Myocyte (in vitro differentiated cells): ENCODE measurements at regions not wholly inside any gene's neighbourhood (a gene's known extent, or its start where the extent isn't known, plus 50 kb on each side); places are given as distances from the start of the nearest gene placed in this dataset.

Experiments
- DNase-seq: peaks from one replicate; pipeline ENCODE4 v3.0.0-alpha.2; 2012; ENCODE audit warnings: low read depth

DNA sequence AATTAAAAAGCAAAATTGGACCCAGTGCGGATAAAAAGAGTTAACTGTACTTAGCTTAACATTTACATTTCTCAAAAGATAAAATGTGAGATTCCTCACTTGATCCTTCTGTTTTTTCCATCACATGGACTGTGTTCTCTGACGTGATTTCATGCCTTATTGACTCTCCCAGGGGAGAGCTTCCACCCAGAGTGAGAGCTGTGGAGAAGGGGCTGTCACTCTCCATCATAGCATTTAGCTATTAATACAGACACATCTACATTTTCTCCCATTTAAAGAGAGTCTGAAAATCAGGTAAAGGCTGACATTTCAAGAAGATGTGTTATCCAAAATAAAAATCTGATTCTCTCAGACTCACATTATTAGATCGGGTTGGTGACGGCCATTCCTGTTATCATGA lies 493.8 kb downstream of the FBXO15 start:
- no peak for DNase-seq

DNA sequence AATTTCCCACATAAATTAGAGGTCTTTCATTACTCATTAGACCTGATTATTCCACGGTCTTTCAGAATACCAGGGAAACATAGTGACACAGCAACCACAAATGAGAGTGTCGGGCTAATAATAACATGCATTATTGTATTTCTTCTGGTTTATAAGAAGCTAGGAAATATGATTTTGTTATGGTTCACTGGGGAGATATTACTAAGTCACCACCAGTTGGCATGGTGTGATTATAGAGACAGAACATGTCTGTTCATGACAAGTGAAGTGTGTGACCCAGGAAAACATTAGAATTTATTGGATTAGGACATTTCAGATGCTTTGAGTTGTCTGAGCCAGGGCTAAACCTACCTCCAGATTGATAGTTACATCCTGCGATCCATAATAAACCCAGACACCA lies 494.4 kb downstream of the FBXO15 start:
- no peak for DNase-seq

DNA sequence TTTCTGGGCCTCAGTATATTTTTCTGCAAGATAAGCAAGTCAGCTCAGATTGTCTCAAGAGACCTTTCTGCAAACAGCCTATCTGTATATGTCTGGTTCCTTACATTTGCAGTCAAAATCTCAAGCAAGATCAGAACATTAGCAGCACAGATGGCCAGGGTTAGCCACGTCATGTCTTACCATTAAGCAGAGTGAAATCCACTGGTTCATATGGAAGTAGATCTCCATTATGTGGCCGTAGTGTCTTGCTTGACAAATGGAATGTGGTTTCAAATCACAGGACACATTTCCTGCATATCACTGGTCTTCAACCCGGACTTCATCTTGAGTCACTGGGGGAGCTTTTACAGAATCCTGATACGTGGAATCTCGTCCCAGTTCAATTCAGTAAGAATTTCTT lies 500.2 kb downstream of the FBXO15 start:
- no peak for DNase-seq

DNA sequence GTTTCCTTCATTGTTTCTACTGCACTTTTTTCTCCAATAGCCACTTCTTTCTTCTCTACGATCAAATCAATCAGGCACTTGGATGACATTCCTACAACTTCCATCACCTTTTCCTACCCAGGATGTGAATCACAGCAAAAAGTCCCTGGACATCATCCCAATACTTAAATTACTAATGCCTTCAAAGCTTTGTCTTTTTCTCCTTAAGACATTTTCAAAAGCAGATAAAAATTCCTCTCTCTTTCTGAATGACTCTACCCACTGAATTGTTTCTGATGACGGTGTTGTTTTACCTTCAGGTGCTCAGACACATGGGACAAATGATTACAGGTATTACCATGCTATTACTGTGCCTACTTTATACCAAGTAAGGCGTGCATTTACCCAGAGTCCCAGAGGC lies 500.9 kb downstream of the FBXO15 start:
- no peak for DNase-seq

DNA sequence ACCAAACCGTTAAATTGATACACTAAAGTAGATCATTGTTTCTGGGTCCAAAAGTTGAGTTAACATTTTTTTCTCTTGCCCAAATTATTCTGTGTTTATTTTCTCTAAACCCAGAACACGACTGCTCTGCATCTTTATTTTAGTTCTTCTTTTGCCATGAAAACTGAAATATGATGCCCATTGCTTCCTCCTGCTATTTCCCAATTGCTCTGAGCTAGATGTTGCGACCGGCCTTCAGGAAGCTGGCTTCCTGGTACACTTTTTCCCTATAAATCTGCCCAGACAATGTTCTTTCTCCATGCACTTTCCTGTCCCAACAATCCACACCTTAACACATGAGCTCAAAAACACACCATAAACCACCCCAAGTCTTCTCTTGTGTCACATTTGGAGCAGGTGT lies 501.4 kb downstream of the FBXO15 start:
- DNase-seq = no peak

DNA sequence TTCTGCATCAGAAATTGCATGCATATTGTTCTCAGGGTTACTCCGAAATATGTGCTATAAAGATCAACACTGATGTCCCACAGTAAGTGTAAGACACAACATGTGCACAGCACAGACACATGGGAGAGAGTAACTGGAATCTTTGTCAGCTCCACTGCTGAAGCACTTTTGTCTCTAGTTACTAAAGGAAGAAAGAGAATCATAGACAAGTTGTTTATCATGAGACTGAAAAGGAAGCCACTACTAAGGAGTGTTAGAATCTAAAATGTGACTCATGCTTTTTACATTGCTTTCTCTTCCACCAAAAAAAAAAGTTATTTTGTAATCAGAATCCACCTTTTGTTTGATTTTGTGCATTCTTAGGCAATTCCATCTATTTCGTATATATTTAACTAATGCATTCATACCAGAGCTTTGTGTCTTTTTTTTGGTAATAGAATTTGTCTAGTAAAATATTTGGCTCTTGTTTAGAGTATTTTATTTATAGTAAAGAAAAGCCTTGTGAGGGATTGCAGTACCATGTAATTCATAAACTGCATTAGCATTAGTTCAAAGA lies 502.4 kb downstream of the FBXO15 start:
- no peak for DNase-seq

DNA sequence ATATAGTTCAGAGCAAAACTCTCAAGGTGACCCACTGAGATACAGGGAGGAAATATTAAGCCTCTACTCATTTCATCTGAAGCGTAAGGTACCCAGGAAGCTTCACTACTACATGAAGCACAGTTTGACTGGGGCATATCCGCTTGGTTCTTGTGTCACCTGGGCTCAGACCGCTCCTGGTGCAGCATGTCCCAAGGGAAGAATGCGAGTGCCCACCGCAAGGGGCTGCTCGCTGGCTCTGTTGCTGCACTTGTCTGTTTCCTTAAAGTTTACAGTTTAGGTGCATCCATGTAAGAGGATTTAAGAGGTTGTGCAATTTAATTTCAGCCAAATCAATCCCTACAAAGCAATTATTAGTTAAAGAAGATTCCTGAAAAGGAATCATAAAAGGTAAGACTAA lies 507.8 kb downstream of the FBXO15 start:
- DNase-seq = no peak

DNA sequence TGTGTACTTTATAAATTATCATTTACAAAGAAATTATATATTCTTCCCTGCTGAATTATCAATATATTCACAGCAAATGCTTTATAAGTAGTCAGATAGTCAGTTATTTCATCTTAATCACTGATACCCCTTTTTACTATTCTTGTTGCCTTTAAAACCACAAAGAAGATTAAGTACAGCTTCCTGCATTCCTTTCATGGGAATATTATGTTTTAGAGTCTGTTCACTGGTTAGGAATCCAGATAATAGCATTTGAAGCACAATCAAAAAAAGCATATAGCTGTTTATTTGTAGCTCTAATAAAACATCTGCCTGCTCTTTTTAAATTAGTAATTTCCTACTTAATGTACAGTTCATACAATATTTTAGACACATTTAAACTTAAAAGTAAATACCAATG lies 508.9 kb downstream of the FBXO15 start:
- DNase-seq = no peak

DNA sequence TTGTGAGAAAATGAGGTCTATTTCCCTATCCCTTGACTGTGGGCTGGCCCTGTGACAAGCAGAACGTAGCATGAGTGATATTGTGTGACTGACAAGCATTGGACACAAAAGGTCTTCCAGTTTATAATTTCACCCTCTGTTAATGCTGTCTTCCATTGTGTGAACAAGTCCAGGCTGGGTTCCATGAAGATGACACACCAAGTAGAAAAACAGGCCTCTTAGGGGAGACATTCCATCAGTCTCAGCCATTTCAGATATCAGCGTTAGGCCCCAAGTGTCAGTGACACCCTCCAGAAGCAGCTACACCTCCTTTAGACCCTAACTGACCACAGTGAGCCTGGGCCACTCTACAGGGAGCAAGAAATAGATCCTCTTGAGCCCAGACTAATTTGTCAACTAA lies 511.3 kb downstream of the FBXO15 start:
- no peak for DNase-seq

DNA sequence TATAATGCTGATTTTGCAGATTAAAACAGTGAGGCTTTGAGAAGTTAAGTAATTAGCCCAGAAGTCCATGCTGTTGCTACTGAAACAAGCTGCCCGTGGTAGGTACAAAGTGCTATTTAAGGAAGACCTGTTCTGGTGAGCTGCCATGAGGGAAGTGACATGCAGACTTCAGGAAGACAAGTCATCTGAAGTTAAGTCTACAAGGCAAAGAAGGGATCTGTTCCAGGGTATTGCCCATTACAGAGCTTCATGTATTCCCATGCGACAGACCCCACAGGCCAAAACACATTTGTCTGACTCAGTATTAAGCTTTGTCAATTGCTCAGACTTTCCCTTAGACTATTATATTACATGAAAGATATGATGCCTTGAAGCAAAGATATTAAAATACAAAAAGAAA lies 520.8 kb downstream of the FBXO15 start:
- no peak for DNase-seq

DNA sequence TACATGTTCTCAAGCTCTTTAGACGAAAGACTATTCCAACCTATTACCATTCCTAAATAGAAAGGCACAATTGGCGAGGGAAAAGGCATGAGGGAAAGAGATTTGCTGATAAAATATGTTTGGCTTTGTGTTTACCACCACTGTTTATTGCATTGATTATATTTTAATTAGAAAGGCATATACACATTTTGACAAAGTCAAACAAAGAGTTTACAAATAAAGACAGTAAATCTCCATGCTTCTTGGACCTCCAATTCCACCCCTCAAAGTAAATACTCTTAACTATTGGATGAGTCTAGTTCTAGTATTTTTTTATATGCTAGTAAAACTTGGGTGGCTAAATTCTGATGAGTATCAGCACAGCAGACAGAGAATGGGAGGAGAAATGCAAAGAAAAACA lies 521.4 kb downstream of the FBXO15 start:
- no peak for DNase-seq

DNA sequence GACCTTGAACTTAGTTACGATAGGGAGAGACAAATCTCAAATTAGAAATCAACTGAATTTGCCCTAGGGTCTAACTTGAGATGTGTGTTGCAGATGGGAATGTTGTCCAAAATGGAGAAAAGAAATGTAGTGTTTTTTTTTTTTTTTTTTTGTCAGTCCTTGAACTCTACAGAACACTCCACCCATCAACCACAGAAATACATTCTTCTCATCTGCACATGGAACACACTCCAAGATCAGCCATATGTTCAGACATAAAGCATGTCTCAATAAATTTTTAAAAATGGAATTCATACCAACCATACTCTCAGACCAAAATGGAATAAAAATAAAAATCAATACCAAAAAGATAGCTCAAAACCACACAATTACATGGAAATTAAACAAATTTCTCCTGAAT lies 526.5 kb downstream of the FBXO15 start:
- no peak for DNase-seq

DNA sequence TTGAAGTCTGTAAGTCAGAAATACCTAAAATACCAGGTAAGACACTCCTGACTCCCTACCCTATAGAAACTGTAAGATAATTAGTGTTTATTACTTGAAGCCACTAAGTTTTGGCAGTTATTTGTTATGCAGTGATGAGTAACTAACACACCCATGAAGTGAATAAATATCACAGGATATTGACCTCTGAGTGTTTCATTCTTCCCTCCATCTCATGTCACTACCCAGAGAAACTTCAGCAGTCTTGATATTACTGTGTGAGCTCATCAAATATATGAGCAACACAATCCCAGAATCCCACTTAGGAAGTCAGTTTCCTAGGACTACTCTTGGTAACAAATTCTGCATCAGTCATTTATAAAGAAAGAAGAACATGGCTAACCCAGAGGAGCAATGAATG lies 529.7 kb downstream of the FBXO15 start:
- DNase-seq = no peak

DNA sequence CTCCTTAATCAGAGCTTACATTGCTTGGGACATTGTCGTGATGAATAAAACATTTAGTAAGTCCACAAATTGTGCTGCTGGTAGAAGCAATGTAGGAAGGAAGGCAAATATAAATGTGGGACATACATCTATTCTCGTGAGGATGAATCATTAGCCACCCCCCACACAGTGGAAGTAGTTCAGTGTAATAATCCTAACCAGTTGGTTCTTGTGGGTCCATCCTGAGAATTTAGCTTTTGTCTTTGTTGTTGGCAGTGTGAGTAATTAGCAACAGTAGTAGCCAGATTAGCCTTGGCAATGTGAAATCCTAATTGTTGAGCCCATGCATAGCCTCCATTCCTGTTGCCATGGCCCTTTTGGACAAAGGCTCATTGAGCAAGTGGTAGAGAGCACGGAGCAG lies 532.1 kb downstream of the FBXO15 start:
- DNase-seq = no peak

DNA sequence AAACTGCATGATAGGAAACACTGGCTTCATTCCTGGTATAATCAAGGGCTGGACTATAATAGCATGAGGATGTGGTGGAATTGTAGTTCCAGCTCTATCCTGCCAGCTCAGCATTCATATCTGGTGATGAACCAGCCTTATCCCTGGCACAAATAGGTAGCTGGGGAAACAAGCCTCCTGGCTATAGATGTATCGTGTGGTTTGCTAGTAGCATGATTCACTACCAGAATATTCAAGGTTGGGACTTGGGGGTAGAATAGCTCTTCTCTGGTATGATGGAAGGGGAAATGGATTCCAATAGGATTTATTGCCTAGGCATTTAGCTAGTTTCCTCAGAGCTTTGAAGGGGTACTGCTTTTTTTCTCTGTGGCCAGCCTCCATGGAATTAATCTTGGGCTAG lies 532.8 kb downstream of the FBXO15 start:
- DNase-seq = no peak

DNA sequence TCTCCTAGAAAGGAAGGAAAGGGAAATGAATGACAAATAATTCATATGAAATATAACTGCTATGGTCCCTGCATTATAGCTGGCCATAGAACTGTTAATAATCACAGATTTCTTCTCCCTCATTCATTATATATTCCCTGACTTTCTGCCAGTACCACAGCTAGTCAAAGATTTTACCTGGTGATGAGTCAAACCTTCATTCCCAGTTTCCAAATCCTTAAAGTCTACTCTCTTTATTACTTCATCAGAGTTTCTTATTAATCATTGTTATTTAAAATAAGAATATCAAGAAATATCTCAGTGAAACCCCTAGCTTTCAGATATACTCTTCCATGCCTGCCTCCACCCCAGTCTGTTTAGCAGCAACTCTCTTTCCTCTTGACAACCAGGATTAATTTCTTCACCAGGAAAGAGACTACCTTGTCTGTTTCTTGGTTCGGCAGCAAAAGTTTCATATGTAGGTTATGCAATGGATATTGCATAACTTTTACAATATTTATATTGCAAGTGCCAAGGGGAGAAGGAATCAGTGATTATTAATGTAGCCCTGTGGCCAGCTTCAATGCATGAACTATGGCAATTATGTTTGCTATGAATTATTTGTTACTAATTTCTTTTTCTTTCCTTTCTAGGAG lies 533.8 kb downstream of the FBXO15 start:
- no peak for DNase-seq

DNA sequence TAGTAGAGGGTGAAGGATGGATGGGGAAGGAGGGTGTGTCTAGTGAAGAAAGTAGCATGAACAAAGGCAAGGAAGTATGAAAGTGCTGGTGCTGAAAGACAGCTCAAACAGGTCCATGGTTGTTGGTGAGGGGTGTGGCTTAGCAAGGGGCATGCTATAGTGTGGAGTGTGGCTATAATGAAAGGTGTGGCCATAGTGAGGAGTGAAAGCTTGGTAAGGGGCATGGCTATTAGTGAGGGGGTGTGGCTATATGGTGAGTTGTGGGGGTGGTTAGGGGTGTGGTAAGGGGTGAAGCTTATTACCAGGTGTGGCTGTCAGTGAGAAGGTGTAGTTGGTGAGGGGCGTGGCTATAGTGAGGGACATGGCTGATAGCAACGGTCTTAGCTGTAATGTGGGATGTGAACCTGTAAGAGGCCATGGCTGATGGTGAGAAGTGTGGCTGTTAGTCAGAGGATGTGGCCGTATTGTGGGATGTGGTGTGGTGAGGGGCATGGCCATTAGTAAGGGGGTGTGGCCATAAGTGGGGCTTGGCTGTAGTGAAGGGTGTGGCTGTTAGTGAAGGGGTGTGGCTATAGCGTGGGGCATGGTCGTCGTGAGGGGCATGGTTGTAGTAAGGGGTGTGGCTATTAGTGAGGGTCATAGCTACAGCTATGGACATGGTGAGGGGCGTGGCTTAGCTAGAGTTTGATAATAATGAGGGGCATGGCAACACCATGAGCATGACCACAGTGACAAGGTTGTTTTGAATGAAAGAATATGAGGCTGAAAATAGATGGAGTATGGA lies 549.6 kb downstream of the FBXO15 start:
- DNase-seq = no peak

DNA sequence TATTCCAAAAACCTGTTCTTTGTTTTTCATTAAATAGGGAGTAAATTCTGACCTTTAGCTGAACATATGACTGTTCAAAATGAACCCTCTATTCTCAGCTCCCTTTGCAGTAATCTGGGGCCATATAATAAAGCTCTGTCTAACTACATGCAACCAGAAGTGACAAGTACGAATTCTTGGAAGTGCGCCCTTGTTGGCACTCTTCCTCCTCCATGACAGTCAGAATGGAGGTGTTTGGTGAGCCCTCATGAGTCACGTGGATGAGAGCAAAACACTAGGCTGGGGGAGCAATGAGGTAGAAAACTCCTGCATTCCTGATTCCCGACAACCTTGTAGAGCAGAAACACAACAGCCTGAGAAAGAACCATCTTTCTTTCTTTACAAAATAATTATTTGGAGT lies 552.9 kb downstream of the FBXO15 start:
- DNase-seq = no peak

DNA sequence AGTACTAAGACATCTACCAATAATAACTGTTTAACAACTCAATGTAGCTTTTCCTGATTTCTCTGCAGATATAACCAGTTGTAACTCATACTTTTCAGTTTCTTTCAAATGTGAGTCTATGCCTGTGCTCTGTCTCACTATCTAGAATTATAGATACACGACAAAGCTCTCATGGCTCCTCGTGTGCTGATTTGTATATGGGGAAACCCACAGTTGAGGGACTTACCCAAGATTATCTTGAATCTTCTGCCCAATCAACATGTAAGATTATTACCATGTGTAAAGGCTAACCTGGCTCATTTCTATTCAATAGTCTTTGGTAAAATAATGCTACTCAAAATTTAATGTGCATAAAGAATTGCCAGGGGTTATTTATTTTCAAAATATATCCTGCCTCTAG lies 554.4 kb downstream of the FBXO15 start:
- no peak for DNase-seq

DNA sequence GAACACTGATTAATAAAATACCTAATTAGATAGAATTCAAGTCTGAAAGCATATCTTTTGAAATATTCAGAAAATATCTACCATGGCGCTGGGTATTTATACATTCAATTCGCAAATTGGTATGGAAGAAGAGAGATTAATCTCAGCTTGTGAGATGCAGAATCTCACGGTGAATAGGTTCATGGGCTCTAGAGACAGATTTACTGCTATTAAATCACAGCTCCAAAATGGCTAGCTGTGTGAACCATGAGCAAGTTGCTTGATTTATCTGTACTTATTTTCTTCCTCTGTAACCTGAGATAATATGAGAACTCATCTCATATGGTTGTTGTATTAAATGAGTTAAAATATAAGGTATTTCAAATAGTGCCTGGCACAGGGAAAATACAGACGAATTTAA lies 556.7 kb downstream of the FBXO15 start:
- no peak for DNase-seq

DNA sequence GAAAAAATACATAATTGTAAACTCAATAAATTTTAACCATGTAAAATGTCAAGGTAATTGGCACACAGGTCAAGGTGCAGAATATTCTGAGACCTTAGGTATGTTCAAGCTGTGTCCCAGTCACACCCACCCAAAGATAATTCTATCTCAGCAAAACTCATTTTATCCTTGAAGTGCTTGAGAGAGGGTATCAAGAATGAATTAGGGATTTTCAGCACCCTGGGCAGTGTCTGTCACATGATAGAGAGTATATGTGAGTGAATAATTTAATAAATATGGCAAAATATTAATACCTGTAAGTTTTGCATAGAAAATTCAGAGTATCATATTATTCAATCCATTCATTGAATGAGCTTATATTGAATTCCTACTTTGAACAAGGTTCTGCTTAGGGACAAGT lies 567.9 kb downstream of the FBXO15 start:
- no peak for DNase-seq

DNA sequence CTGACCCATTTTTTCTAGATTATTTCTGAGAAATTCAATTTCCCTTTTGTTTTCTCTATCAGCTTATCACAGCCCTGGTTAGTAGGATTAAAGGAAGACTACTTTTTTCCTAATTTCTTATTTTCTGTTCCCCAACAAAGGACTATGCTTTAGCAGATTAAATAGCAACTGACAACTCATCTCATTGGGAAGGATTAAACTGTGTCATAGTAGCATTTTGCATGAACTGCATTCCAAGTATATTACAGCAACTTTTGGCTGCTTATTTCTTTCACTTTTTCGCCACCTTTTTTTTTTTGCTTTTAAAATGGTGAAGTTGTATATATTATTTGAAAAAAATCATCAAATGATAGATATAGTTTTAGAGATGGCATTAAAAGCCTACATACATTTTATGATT lies 570.3 kb downstream of the FBXO15 start:
- no peak for DNase-seq

DNA sequence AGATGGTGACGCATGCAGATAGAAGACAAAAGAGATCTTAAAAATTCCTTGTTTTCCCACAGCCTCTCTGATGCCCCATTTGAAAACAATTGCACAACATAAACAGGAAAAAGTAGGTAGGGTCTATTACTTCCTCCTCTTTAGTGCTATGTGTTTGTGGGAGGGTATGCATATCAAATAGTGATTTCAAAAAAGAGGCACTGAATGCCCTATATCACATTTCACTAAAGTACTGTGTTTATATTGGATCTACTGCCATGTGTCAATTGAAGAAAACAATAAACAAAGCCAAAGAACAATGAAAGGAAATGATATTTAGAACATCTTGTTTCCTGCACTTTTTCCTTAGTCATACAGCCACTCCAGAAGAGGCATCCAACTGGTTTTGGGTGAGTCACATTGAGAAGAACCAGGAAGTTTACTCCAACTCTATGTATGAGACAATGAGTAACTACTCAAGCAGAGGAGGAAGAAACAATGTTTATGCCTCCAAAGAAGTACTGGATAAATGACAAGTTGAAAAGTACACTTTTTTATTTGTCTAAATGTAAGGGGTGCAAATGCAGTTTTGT lies 583.6 kb downstream of the FBXO15 start:
- no peak for DNase-seq
